SU-DHL-6 (cell line): ENCODE measurements at regions not wholly inside any gene's neighbourhood (a gene's known extent, or its start where the extent isn't known, plus 50 kb on each side); places are given as distances from the start of the nearest gene placed in this dataset.

Source experiments
- H2AFZ ChIP-seq: fragments of 200-600 bp; sonication (generic); 2 replicates; pipeline ENCODE4 v1.6.1; 2014; ENCODE audit warnings: low read depth, mild to moderate bottlenecking, moderate library complexity, mixed read lengths, antibody characterized with exemption, low read length; ENCODE audit not compliant: severe bottlenecking
- H3F3A ChIP-seq: fragments of 200-600 bp; shearing (Covaris generic); 2 replicates; pipeline ENCODE4 v1.6.0; 2016; ENCODE audit warnings: antibody characterized with exemption, mild to moderate bottlenecking; ENCODE audit not compliant: insufficient read depth
- H3K27ac ChIP-seq: fragments of 200-600 bp; sonication (generic); 2 replicates; pipeline ENCODE4 v1.5.1; 2016; ENCODE audit warnings: low read depth, mild to moderate bottlenecking, low read length, moderate library complexity, mixed read lengths
- H3K27me3 ChIP-seq: fragments of 200-600 bp; sonication (generic), shearing (Covaris generic); 2 replicates; pipeline ENCODE4 v1.6.0; 2014; ENCODE audit warnings: mild to moderate bottlenecking, low read length
- H3K36me3 ChIP-seq: fragments of 200-600 bp; sonication (generic); 2 replicates; pipeline ENCODE4 v1.6.1; 2014; ENCODE audit warnings: mild to moderate bottlenecking, low read length, mixed read lengths
- H3K4me2 ChIP-seq: fragments of 300-600, 200-600 bp; shearing (Covaris generic), sonication (generic); 2 replicates; pipeline ENCODE4 v1.6.0; 2014; ENCODE audit warnings: low read length, low read depth, mild to moderate bottlenecking; ENCODE audit not compliant: poor library complexity, severe bottlenecking
- H3K4me3 ChIP-seq: fragments of 200-600 bp; sonication (generic); 2 replicates; pipeline ENCODE4 v1.5.1; 2014; ENCODE audit warnings: antibody characterized with exemption, low read length, mild to moderate bottlenecking, mixed read lengths; ENCODE audit not compliant: insufficient read depth, poor library complexity, severe bottlenecking
- H3K79me2 ChIP-seq: fragments of 200-600 bp; sonication (generic); 2 replicates; pipeline ENCODE4 v1.6.1; 2014; ENCODE audit warnings: mild to moderate bottlenecking, low read length, moderate library complexity; ENCODE audit not compliant: insufficient read depth
- H3K9ac ChIP-seq: fragments of 200-600 bp; sonication (generic); 2 replicates; pipeline ENCODE4 v1.7.0; 2014; ENCODE audit warnings: mild to moderate bottlenecking, low read length
- H3K9me2 ChIP-seq: fragments of 200-600 bp; sonication (generic); replicated peaks from 2 replicates; pipeline ENCODE4 v1.6.1; 2014; ENCODE audit warnings: low read length; ENCODE audit not compliant: insufficient read depth
- H3K9me3 ChIP-seq: fragments of 200-600 bp; sonication (generic); 2 replicates; pipeline ENCODE4 v1.6.1; 2014; ENCODE audit warnings: low read length, mixed read lengths; ENCODE audit not compliant: insufficient read depth
- H4K20me1 ChIP-seq: fragments of 200-600 bp; sonication (generic); 2 replicates; pipeline ENCODE4 v1.6.1; 2014; ENCODE audit warnings: low read depth, mild to moderate bottlenecking, antibody characterized with exemption, low read length, moderate library complexity, mixed read lengths
- EZH2phosphoT487 ChIP-seq: fragments of 200-600 bp; sonication (generic), shearing (Covaris generic); conservative IDR thresholded peaks from 2 replicates; pipeline ENCODE4 v1.6.1; 2018; ENCODE audit warnings: mild to moderate bottlenecking, antibody characterized with exemption, low read length, moderate library complexity, mixed read lengths
- TF ChIP-seq, protein P1 (sequence below): fragments of 200-600 bp; sonication (generic); IDR thresholded peaks from one replicate; pipeline ENCODE4 v1.5.1; 2017; ENCODE audit warnings: antibody characterized with exemption, mild to moderate bottlenecking, low read length, moderate library complexity; ENCODE audit not compliant: insufficient read depth, poor library complexity, severe bottlenecking

DNA sequence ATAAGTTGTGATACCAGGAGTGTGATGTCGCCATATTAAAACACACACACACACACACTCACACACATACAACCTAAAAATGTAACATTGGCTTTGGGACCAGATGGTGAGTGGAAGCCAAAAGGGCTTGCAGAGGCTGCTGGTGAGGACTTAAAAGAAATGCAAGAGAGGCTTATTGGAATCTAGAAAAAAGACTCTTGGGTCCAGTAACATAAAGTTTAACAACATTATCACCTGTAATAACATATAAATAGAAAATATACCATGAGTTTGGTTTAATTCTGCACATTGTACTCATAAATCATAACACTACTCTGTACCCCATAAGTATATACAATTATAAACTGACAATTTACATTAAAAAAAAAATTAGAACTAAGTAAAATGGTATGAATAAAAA lies 74.4 kb upstream of the MYCN start:
- no peak overlapping the region for H3K9ac ChIP-seq
- H3K4me2 ChIP-seq = no peak overlapping the region
- H3K36me3 ChIP-seq = no peaks in the 10 kb centered on the region
- no peaks in the 10 kb centered on the region for H3K9me3 ChIP-seq
- no peaks in the 10 kb centered on the region for H4K20me1 ChIP-seq
- no peaks in the 10 kb centered on the region for H3K27me3 ChIP-seq
- no peaks in the 10 kb centered on the region for H3F3A ChIP-seq
- no peaks in the 10 kb centered on the region for H3K79me2 ChIP-seq
- TF ChIP-seq, protein P1, sequence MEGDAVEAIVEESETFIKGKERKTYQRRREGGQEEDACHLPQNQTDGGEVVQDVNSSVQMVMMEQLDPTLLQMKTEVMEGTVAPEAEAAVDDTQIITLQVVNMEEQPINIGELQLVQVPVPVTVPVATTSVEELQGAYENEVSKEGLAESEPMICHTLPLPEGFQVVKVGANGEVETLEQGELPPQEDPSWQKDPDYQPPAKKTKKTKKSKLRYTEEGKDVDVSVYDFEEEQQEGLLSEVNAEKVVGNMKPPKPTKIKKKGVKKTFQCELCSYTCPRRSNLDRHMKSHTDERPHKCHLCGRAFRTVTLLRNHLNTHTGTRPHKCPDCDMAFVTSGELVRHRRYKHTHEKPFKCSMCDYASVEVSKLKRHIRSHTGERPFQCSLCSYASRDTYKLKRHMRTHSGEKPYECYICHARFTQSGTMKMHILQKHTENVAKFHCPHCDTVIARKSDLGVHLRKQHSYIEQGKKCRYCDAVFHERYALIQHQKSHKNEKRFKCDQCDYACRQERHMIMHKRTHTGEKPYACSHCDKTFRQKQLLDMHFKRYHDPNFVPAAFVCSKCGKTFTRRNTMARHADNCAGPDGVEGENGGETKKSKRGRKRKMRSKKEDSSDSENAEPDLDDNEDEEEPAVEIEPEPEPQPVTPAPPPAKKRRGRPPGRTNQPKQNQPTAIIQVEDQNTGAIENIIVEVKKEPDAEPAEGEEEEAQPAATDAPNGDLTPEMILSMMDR = no peak
- no peak for TF ChIP-seq EZH2phosphoT487
- no peak overlapping the region for H3K4me3 ChIP-seq
- no peaks in the 10 kb centered on the region for H3K9me2 ChIP-seq
- H2AFZ ChIP-seq = no peak overlapping the region
- H3K27ac ChIP-seq = no peak overlapping the region

DNA sequence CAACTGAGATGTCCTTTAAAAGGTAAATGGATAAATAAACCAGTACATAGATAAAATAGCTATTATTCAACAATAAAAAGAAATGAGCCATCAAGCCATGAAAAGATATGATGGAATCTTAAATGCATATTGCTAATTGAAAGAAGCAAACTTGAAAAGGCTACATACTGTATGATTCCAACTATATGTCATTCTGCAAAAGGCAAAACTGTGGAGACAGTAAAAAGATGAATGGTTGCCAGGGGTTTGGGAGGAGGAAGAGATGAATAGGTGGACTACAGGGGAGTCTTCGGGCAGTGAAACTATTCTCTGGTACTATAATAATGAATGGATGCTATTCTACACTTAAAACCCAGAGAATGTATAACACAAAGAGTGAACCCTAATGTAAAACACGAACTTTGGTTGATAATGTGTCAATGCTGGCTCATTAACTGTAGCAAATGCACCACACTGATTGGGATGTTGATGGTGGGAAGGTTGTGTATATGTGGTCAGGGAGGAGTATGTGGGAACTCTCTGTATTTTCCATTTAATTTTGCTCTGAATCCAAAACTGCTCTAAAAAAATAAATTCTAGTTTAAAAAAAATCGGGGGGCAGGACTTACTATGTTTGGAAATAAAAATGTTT lies 73.7 kb upstream of the MYCN start:
- Histone ChIP-seq H3K79me2 (no peaks in the 10 kb centered on the region), H3K27ac (no peak overlapping the region), H3K9ac (no peak overlapping the region), H3K4me2 (no peak overlapping the region), H3K36me3 (no peaks in the 10 kb centered on the region), H3K4me3 (no peak overlapping the region), H3K9me3 (no peaks in the 10 kb centered on the region; the same call in 1 of the 2 replicates), H2AFZ (no peak overlapping the region), H3F3A (no peaks in the 10 kb centered on the region), H3K27me3 (no peaks in the 10 kb centered on the region), H3K9me2 (no peaks in the 10 kb centered on the region), H4K20me1 (no peaks in the 10 kb centered on the region)
- TF ChIP-seq EZH2phosphoT487 = no peak
- TF ChIP-seq, protein P1 = no peak

GRCh38 chr2:15867194-15868171 lies 72.9 kb upstream of the MYCN start:
- no peak overlapping the region for H2AFZ ChIP-seq
- no peaks in the 10 kb centered on the region for H4K20me1 ChIP-seq

More at GRCh38 chr2:15867194-15868171, 72.9 kb upstream of the MYCN start:
- H3K9ac ChIP-seq = no peak overlapping the region
- H3K27me3 ChIP-seq = no peaks in the 10 kb centered on the region
- H3K4me2 ChIP-seq = no peak overlapping the region
- no peak overlapping the region for H3K27ac ChIP-seq
- H3K79me2 ChIP-seq = no peaks in the 10 kb centered on the region
- no peaks in the 10 kb centered on the region for H3K36me3 ChIP-seq
- no peaks in the 10 kb centered on the region for H3F3A ChIP-seq
- no peaks in the 10 kb centered on the region for H3K9me2 ChIP-seq
- TF ChIP-seq, protein P1 = no peak
- no peak for TF ChIP-seq EZH2phosphoT487
- no peaks in the 10 kb centered on the region; the same call in 1 of the 2 replicates for H3K9me3 ChIP-seq
- H3K4me3 ChIP-seq = no peak overlapping the region
